ENCODE measurements at regions not wholly inside any gene's neighbourhood (a gene's known extent, or its start where the extent isn't known, plus 50 kb on each side); places are given as distances from the start of the nearest gene placed in this dataset.

GRCh38 chr7:155941688-155942087 is 129.4 kb upstream of the SHH start:
- TF ChIP-seq POLR2AphosphoS5 (IDR thresholded peaks at IDR 0.05; ENCODE audit: low read depth) (no peak), EZH2 (IDR thresholded peaks at IDR 0.05; ENCODE audit: low read depth, unreplicated experiment) (no peak), CTCF (conservative IDR thresholded peaks at IDR 0.05; ENCODE audit: low read depth in 2 of 2) (no peak), EZH2phosphoT487 (IDR thresholded peaks at IDR 0.05; ENCODE audit: unreplicated experiment) (no peak), STAT1 (IDR thresholded peaks at IDR 0.05; ENCODE audit: unreplicated experiment) (no peak), REST (IDR thresholded peaks at IDR 0.05; ENCODE audit: unreplicated experiment) (no peak), NANOG (IDR thresholded peaks at IDR 0.05; ENCODE audit: borderline replicate concordance) (no peak), ZNF114 (CRISPR knock-in tag; IDR thresholded peaks at IDR 0.05) (no peak)

All from GM23338 (cell line).